NCI-H187 (cell line): ENCODE measurements at regions not wholly inside any gene's neighbourhood (a gene's known extent, or its start where the extent isn't known, plus 50 kb on each side); places are given as distances from the start of the nearest gene placed in this dataset.

ENCODE experiments used
- DNase-seq, 2 experiments: peaks; one replicate each; lab custom pipeline; 2025; lab: John Stamatoyannopoulos, UW

DNA sequence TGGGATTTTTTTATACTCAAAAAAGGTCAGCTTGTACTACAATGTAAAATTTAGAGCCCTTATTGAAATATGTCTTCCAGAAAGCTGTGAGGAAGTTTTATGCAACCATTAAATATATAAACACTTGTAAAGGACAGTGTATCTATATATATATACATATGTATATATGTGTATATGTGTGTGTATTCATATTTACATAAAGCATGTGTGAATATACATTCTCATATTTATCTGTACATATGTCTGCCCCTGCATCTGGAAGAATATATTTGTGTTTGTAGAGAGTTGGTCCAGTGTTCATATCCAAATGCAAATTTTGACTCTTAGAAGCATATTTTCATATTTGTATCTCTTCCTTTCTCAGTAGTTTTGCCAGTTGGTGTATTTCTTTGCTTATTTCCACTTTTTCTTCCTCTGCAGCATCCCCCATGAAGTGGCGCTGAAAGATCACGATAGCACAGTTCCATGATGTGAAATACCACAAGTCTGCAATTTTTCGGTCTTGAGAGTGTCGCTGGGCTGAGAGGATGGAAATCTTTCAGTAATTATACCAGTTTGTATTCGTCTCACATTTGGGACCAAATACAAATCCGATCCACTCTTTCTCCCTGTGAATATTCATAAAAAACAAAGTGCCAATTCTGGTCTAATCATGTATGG lies 311.7 kb upstream of the DPH6 start:
- no peak for DNase-seq

DNA sequence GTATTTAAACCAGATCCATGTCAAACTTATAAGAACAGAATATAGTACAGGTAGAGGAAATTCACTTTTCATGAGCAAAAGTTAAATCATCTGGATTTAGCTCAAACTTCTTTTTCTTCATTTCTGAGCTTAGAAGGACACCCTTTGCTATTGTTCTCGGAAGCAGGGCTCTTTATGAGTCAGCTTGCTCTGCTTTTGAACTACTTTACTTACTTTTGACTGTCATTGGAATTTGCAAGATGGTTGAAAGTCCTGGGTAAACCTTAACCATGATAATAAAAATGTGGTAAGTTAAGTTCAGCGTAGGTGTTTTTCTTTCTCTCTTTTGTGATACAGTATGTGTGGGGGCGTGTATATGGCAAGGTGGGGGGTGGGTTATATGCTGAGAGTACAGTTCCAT lies 312.7 kb upstream of the DPH6 start:
- DNase-seq, result no peak

DNA sequence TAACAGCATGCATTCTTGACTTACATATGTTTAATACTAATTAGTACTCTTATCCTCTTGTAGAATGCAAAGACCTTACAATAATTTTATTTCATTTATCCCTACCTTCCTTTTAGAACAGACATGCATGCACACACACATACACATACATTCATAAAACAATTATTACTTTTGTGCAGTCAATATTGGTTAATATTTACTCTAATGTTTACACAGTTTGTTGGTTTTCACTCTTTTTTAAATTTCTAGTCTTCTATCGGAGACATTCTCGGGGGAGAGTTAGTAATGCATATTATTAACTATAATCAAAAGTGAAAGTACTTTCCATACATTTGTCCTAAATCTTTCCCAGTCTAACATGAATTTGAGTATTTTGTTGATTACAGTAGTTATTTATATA lies 317.7 kb upstream of the DPH6 start:
- no peak for DNase-seq

DNA sequence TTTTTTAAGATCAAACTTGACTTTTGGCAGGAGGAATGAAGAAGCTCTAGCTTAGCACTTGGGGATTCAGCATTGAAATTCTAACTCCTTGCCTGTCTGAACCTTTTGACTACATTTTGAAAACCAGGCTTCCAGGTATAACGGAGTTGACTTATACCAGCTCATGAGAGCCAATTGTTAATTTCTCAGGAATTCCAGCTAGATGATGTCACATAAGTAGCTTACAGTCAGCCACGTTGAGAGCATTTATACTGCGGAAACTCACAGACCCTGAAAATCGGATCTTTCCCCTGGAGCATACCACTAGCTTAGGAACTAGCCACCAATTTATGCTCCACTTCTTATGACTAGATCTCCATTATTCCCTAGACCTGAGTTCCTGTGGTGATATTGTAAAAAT lies 321.4 kb upstream of the DPH6 start:
- no peak for DNase-seq

DNA sequence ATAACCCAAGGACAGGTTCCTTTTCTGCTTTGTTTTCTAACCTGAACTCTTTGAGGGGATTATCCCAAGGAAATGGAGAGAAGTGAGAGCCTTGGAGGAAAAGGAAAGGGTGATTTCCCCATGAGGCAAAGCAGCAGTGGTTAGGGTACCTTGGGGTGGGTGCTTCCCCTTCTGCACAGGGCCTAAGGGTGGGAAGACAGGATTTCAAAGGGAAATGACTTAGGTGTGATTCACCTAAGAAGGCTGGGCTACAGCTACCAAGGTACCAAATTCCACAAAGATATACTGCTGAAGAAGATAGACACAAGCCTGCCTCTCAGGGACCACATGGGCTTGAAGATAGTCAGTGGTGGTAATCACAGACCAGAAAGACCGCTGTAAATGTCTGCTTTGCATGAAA lies 325.3 kb upstream of the DPH6 start:
- no peak for DNase-seq

DNA sequence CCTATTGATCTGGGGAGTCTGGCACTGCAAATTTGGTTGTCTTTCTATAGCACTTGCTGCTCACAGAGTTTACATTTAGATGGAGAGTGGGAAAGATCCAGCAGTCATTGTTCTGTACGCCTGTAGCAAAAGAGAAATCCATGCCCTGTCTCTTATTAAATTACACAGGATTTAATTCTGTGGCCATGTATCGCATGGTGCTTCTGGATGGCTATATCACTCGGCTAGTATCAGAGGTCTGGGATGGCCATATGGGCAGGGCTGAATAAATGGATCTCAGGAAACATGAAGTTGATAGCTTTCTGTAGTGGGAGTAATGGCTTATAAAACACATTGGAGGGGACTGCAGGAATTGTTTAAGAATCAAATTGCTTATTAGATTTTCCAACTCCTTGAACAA lies 325.8 kb upstream of the DPH6 start:
- DNase-seq, result no peak

DNA sequence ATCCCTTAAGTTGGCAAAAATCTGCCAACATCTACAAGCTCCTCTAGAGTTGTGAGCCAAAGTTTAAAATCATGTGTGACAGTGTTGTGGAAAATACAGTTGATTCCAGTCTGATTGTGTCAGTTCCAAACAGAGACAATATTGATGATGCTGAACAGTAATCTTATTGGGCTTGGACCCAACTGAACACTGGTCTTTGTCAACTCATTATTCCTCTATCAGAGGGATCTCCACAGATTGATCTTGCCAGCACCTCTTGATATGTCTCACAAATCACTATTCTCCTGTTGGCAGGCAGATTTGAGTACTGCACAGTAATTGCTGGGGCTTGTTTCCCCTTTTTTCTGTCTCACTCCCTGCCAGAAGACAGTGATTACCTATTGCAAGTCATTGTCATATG lies 326.6 kb upstream of the DPH6 start:
- no peak for DNase-seq

DNA sequence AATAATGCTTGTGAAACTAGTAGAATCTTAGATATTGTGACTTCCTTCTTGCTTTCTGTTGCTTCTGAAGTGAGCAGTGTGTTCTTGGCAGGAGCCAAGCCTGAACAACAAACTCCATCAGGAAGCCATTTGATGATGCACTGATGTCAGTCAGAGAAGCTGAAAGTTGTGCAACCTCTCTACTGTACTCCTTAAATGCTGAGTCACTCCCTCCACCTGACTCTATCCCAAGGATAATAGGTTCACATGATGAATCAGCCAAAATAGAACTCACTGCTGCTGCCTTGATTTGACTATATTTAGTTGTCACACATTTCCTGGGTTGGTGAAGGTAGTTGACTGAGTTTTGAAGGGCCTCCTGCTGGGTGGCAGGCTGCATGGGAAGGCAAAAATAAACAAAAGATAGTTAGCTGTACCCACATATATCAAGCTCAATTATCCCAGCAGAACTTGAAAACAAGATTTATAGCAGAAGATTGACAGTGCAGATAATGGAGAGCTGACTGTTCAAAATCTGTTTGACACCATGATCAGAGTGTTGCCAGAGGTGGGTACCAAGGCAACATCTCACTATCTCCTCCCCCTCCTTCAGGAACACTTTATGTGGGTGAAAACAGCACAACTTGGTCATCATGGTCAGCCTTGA lies 328.4 kb upstream of the DPH6 start:
- no peak for DNase-seq

DNA sequence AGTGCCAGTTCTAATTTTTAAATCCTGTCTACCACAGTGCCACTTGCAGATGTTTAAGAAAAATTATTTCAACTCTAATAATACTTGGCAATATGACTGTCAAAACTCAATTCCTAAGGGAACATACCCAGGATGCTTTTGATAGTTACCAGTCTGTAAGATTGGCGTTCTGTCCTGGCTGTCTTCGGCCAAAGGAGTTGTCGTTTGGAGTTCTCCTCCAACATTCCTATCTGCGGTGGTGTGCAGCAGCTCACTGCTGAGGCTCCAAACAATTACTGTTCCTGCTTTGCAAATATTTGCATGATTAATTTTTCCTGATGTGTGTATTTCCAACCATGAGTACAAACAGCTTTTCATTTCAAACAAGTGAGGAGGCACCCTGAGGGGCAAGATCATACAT lies 330.8 kb upstream of the DPH6 start:
- no peak for DNase-seq

DNA sequence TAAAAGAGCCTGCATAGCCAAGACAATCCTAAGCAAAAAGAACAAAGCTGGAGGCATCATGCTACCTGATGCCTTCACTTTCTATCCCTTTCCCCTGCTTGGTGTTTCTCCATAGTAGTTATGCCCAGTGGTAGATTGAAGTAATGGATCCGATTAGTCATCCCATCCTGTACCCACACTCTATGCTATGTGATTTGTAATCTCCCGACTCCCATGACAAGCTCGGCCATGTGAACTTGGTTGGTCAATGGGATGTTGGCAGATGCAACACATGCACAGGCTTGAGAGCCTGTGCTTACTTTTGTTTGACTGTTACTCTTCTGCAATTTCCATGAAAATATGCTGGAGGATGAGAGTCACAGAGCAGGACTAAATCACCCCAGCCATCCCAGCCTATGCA lies 334.9 kb upstream of the DPH6 start:
- DNase-seq, result no peak

DNA sequence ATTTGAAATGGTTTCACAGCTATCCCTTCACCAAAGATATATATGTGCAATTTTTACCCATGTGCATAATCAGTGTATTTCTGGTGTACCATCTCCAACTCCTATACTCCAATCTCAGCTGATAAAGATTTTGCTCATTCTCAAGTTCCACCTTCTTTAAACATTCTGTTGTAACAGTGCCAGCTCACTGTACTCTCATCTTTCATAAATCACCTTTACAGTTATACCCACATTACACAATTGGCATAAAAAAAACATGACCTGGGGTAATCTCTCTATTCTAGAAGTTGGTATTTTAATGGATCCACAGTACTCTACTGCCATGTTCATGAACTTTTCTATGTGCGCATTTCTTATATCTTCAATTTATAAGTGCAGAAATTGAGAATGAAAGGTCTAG lies 339.9 kb upstream of the DPH6 start:
- no peak for DNase-seq

DNA sequence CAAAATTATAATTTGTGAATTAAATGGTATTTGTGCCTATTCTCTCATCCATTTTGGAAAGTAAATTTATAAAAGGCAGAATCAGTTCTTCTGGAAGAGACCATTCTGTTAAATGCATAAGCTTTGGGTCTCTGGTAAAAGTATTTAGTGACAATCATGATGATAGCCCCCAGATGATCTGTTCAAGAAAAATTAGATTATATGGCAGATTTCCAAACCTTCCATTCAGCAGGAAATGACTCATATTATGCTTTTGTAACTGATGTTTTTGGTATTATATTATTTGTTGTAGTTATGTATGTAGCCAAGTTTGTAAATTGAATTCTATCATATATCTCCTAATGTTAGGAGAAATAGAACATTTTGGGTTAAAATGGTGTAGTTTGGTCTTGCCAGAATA lies 340.8 kb upstream of the DPH6 start:
- DNase-seq, result no peak

DNA sequence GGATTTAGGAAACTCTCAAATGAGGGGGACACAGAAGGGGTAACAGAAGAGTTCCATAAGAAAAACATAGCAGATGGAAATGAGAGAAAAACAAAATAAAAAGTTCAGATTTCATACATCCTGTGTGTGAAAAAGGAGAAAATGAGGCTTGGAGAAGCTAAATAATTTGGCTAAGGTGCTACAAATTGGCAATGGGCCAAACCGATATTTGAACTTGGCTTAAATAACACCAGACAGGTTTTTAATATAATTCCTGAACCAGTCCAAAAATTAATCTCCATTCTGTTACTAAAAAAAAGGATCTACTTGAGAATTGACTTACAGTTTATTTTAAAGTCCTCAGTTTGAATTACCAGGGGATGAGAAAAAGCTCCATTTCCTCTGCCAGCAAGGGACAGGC lies 342.9 kb upstream of the DPH6 start:
- DNase-seq, result no peak

DNA sequence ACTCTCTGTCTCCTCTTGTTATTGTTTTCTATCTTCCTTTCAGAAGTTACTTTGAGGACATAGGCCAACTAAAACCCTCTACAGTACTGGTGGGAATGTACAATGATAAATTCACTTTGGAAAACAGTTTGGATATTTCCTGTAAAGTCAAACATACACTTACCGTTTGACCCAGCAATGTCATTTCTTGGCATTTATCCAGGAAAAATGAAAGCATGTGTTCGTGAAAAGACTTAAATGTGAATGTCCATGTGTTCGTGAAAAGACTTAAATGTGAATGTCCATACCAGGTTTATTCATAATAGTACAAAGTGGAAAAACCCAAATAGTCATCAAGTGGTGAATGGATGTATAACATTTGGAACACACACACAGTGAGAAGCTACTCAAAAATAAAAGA lies 361.5 kb upstream of the DPH6 start:
- no peak for DNase-seq

DNA sequence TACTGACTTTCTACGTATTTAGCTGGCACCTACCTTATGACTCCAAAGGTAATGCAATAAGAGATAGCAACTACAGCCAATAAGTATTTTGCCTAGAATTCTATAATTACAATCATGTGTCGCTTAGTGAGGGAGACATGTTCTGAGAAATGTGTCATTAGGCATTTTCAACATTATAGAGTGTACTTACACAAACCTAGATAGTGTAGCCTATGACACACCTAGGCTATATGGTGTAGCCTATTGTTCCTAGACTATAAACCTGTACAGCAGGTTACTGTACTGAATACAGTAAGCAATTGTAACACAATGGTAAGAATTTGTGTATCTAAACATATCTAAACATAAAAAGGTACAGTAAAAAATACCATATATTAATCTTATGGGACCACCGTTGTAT lies 363.4 kb upstream of the DPH6 start:
- DNase-seq, result no peak

DNA sequence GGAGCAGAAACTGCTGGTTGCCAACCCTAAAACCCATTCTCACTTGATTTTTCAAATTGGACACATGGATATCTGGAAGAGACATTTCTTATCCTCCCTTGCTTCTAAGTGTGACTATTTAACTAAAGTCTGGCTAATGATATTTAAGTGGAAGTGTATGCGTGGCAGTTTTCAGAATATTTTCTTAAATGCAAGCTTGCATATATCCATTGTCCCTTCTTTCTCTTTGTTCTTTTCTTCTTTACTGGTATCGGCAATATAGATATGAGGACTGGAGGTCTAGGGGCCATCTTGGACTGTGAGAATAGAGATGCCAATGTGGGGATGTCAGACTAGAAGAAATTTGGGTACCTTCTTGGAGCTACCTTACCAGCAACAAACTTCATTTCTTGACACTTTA lies 364.3 kb upstream of the DPH6 start:
- DNase-seq, result no peak

DNA sequence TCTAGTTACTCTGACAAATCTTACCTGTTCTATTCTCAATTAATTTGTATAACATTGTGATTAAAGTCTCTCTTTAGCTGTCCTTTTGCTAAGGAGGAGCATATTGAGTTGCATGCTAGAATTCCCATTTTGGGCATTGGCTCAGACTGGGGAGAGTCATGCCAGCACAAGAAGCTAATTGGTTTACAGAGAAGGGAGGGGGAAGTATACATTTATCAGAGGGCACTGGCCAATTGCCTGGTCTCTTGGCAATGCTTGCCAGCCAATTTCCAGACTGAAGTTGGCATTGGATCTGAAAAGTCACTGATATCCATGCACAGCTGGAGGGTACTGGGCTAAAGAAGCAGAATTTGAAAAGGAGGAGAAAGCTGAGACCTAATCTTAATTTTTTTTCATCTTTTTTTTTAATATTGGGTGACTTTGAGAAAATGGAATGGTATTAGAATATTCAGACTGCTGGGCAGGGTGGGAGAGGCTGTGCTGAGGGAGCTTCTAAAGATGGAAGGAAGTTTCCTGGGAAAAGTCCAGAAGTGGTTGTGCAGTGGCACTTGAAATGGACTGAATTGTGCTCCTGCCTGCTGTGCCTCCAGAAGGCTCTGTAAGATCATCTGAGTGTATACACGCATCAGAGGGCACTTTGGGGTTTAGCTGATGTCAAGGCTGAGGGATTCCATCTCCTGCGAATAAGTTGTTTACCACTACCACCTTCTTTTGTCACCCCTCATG lies 365.2 kb upstream of the DPH6 start:
- no peak for DNase-seq

DNA sequence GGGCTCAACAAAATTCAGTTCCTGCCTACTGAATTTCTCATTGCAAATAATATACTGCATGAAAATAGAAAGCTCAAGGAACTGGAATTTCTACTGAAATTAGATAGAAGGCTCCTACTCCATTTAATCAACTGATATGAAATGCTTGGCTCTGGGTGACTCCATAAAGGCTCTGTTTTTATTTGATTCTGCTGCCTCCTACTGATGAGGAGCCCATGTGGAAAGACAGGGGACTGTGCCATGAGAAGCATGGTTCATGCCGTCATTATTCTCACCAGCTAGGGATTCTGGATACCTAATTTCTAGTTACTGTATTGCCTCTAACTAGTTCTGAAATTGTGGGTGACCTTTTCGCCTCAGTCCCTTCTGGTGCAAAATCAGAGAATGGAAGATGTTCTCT lies 366.2 kb upstream of the DPH6 start:
- no peak for DNase-seq

DNA sequence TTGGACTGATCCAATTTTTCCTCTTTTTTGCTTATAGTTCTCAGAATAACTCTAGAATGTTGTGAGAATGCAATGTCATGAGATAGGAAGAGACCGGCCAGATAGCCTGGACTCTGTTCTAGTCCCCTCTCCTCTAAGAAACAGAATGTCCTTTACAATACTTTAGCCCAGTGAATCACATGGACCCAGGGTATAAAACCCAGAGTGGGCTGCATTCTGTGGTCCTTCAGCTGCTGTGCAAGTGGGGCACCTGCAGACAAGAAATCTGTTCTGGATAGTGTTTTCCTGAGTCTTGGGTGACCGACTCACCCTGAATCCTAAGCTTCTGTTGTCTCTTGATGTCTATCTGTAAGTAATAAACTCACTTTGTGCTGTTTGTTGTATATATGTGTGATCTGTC lies 368.6 kb upstream of the DPH6 start:
- no peak for DNase-seq

DNA sequence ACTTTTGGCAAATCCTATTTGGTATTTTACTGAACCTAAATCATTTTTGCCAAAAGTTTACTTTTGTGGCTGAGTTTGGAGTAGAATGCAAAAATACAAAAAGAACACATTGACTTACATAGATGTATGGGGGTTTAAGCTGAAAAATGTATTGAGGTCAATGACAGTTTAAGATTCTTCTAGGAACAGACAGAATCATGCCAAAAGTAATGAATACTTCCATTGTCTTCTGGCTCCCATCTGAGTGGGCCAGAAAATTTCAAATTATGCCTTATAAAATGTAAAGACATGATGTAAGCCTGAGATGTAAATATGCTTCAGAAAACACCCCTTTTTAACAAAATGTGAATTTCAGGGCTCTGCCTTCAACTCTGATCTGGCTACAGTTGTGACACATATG lies 375.1 kb upstream of the DPH6 start:
- no peak for DNase-seq

DNA sequence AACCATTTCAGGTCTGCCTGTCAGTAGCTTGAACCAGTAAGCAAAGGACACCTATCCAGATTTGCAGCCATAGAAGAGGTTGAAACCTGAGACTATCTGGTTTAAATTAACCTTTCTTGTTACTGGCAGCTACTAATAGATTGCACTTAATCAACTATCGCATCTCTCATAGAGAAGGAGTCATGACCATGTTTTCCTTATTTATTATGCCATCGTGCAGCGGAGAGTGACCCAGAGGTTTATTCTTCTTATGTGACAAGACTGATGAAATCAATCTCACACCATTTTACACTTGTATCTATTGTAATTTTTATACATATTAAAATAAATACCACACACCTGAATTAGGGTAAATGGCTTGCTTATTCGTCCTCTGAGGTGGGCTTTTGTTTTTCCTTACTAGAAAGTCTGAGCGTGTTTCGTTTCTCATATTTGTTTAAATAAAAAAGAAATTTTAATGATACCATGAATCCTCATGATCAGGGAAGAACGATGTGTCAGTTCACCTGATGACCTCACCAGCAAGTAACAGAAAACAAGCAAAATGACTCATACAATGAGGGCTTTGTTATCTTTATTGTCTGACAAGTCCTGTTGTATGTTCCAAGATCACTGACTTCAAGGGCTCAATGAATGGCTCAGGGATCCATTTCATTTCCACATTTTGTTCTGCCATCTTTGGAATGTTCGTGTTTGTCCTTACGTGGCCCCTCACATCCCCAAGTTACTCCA lies 379.5 kb upstream of the DPH6 start:
- no peak for DNase-seq

DNA sequence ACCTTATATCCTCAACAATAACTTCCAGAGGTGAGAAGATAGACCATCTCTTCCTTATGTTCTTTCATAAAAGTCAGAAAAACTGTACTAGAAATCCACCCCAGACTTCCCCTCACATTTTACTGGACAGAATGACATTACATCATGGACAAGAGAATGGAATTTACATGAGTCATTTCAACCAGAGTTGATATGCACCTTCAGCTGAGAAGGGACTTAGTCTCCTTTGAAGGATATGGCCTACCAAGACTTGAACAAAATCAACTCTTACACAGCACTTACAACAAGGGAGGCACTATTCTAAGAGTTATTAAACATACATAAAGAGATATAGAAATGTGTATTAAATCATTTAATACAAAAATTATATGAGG lies 380.0 kb upstream of the DPH6 start:
- DNase-seq, result no peak

DNA sequence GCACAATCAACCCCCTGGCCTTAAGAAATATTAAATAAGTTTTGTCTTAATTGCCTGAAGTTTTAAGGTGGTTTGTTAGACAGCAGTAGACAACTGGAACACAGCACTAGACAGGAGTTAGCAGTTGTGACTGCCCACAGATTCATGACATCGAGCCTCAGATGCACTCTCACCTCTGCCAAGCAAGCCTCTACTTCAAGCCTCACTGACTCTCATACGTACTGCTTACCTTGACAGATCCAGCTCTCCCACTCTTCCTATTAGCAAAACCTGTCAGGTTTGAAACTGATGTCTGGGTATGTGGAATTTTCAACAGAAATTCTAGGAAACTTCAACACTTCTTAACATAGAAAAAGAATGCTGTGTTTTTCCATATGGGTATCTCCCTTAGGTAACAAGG lies 382.9 kb upstream of the DPH6 start:
- no peak for DNase-seq
